ENCODE measurements at regions not wholly inside any gene's neighbourhood (a gene's known extent, or its start where the extent isn't known, plus 50 kb on each side); places are given as distances from the start of the nearest gene placed in this dataset.

DNA sequence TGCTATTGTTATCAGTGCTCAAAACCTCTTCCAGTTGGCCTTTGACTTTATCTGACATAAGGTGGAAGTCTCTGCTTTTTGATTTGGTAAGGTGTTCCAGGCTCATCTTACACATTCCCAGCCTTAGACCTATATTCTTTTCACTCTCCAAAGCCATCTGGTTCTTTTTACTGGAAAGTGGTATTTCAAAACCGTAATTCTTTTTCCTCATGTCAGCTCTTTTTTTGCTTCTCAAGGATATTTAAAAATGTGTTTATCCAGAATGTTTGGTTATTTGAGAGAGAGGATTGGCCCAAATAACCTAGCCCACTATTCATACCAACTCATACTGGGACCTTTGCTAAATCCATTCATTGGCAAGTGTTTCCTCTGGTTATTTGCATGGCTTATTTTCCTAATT lies 411.2 kb upstream of the PIK3C3 start:
- TF ChIP-seq, protein P1, sequence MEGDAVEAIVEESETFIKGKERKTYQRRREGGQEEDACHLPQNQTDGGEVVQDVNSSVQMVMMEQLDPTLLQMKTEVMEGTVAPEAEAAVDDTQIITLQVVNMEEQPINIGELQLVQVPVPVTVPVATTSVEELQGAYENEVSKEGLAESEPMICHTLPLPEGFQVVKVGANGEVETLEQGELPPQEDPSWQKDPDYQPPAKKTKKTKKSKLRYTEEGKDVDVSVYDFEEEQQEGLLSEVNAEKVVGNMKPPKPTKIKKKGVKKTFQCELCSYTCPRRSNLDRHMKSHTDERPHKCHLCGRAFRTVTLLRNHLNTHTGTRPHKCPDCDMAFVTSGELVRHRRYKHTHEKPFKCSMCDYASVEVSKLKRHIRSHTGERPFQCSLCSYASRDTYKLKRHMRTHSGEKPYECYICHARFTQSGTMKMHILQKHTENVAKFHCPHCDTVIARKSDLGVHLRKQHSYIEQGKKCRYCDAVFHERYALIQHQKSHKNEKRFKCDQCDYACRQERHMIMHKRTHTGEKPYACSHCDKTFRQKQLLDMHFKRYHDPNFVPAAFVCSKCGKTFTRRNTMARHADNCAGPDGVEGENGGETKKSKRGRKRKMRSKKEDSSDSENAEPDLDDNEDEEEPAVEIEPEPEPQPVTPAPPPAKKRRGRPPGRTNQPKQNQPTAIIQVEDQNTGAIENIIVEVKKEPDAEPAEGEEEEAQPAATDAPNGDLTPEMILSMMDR (IDR thresholded peaks at IDR 0.05): no peak
- no peak for TF ChIP-seq POLR2A (IDR thresholded peaks at IDR 0.05)

All from Peyer's patch (tissue), 4 donors.